Activated CD8-positive, alpha-beta memory T cell treated with anti-CD3 and anti-CD28 coated beads, Interleukin-2, amount 50 U/mL, for 24 hours (primary cell): ENCODE measurements at regions not wholly inside any gene's neighbourhood (a gene's known extent, or its start where the extent isn't known, plus 50 kb on each side); places are given as distances from the start of the nearest gene placed in this dataset.

Source experiments
- DNase-seq: peaks from one replicate; pipeline ENCODE4 v3.0.0-alpha.2; 2020; ENCODE audit errors: extremely low read depth

DNA sequence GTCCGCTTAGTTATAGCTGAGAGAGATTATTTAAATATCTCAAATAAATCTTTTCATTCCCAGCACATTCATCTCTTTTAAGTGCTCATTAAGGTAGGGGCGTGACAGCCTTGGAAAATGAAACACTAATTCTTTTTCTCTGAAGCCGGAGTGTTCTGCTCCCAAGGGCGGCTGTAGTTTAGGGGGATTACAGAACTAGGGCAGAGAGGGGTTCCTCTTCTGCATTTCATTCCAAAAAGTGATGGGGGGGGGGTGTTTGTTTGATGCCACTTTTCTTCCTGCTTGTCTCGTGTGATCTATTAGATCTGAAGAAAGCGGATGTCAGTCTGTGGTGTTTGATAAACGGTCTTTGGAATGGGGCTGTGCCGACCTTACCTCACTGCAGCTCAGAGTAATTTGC is 506.5 kb upstream of the MGMT start:
- DNase-seq = no peak

- no peak for DNase-seq
Observed at GRCh38 chr10:128962182-128962581, 504.9 kb upstream of the MGMT start.

DNA sequence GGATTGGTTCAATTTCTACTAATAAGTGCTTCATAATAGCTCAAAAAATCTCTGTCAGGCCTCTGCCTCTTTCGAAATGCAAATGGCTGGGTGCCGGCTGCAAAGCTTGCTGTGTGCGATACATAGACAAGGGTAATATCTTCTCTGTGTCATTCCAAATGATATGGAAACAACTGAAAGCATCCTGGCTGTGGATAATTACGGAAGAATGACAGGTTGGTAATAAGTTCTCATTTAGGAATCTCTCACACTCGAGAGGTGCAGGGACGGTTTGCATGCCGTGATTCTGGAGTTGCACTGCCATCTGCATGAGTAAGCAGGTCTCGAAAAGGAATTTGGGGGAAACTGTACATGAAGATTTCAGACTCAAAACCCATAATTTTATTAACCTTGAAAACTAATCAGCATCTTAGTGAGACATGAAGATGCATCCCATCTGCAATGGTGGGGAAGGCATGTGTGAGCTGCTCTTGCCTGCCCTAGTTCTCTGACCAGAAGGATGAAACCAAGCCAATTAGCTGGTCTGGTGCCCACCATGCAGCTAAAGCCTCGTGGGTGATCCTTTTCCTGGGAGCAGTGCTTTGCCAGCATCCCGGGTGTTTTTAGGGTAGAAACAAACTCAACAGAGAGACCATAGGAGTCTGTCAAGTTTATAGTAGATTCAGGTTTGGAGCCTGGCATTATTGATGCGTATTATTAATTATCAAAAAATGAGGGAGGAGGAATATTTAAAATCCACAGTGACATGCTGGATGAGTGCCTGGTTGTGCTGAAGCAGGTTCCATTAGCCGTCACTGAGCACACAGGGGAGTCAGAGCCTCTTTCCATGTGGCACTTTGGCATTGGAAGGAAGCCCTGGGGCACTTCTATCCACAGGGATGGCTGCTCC is 503.6 kb upstream of the MGMT start:
- no peak for DNase-seq

DNA sequence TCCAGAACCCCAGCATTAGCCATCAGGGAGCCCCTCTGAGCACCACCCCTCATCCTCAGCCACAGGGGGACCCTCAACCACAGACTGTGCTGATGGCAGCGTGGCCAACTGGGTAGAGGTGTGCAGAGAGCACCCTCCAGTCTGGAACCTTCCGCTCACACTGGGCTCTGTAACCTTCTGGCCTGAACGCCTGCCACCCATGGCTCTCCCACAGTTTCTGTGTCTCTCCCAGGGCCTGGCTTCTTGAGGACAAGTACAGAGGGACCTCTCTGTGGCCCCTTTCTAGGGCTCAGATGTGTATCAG is 503.0 kb upstream of the MGMT start:
- no peak for DNase-seq

GRCh38 chr10:128967980-128968756 is 498.9 kb upstream of the MGMT start:
- no peak for DNase-seq

DNA sequence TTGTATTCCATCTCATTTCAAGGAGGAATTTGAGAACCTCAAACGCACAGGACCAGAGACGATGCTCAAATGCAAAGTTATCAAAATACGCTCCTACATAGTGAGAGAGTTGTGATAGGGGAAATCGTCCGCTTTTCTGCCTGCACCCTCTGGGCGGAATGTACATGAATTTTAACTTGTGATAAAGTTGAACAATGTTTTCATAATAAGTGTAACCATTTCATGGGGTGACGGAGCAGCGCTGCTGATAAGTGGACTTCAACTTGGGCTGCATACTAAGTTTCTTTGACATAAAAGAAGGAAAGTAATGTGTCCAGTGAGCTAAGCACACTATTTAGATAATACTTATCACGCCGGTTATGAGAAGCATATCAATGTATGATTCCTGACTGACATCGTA is 497.5 kb upstream of the MGMT start:
- DNase-seq = no peak

- no peak for DNase-seq
Observed at GRCh38 chr10:128971374-128972035, 495.5 kb upstream of the MGMT start.

- DNase-seq = no peak
Observed at GRCh38 chr10:128972036-128972405, 495.0 kb upstream of the MGMT start.

DNA sequence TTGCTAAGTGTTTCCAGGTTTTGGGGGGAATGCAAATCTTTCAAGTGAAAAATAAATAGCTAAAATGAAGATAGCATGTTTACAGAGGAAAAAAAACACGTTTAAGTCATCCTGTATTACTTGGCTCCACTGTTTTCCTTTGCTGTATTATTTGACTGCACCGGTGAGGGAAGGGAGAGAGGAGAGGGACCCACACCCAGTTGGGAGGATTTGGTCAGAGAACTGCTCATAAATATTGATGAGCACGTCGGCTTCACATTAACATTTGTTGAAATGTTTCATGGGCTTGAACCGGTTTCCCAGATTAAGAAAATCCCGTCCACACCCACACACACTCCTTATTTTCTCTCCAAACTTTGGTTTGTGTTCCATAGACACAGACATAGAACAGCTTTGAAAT is 493.8 kb upstream of the MGMT start:
- no peak for DNase-seq

DNA sequence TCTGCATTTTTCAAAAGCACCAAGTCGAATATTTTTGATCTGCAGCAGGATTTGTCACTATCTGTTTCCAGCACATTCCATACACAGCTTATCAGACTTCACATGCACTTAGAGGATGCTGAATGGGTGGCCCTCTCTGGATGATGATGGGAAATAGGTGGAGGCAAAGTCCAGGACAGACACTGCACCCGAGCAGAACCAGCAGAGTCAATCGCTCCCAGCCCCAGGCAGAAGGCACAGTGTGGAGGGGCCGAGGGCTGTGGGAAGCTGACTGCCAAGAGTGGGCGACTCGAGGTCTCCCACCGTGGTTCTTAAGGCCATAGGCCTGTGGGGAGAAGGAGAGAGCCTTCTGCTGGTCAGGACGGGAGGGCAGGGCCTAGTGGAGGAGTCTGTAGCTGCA is 490.2 kb upstream of the MGMT start:
- DNase-seq = no peak

DNA sequence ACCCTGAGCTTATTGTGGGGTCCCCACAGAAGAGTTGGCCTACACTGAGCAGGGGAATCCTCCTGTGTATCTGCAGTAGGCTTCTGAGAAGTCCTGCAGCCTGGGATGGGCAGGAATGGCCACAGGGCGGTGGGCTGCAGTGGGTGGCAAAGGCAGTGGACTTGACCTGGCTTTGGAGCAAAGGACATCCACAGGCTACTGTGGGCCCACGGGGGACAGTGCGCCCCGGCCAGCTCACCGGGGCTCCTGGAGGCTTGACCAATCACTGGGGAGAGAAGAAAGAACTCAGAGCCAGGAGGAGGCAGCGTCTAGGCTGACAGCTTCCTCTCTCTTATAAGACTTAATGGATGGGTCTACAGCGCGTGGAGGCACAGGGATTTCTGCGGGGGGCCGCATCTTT is 488.8 kb upstream of the MGMT start:
- no peak for DNase-seq

DNA sequence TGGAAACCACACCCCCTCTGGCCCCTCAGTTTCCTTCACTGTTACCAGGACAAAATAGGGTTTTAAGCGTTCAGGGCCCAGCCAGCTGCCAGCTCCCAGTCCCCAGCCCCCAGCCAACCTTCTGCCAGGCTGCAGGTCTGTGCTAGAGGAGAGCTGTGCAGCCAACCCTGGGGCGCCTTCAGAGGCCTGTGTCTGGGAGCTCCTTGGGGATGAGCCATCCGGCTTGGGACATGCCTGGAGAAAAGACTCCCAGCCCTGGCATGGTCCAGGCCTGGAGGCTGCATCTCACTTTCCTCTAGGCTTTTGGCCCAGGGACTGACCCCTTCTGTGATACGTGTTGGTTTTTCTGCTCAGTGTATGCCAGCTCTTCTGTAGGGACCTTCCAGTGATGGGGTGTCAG is 487.6 kb upstream of the MGMT start:
- no peak for DNase-seq

DNA sequence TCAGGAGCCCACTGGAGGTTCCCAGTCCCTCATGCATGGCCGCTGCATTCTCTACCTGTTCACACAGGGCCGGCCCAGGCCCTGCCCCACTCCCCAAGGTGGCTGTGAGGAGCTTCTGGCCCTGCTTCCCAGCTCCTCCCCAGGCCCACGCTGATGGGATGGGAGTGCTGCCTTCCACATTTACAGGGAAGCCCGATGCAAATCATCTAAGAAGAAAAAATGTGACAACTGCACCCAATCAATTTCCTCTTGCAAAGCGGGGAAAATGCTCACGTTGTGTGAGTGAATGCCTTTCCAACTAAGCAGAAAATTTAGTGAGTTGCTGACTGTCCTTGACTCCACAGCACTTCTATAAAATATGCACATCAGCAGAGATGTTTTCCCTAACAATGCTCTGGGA is 485.8 kb upstream of the MGMT start:
- DNase-seq = no peak

- DNase-seq = no peak
Observed at GRCh38 chr10:128981881-128982615, 485.0 kb upstream of the MGMT start.

- no peak for DNase-seq
Observed at GRCh38 chr10:128982616-128982915, 484.5 kb upstream of the MGMT start.

DNA sequence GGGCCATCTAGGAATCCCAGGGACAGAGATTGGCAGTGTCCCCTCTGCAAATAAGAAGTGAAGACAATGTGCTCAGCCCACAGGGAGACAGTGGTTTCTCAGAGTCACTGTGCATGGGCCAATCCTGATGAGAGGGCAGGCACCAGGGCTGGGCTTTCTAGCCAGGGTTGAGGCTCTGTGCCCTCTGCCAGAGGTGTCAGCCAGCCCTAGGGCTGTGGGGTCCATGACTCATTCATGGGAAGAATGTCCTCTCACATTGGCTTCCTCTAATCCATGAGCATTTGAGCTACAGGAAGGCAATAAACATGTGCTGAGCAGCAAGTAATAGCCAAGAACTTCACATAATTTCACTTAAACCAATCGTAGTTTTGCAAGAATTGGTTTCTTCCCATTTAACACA is 482.0 kb upstream of the MGMT start:
- DNase-seq = no peak

DNA sequence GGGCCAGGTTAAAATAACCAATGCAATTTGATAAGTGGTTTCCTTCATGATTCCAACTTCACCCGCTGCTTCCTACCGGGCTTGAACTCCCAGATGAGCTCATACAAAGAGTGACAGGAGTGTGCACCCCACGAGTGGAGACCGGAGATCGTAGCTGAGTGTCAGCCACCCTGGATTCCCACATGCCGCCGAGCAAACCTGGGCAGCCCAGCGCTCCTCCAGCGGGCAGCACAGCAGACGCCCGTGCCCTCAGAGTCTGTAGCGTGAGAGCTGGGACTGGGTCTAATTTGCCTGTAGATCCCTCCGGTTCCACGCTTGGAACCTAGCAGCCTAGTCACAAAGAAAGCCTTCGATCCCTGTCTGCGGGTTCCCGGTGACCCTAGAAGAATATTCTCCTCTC is 476.1 kb upstream of the MGMT start:
- no peak for DNase-seq

- no peak for DNase-seq
Observed at GRCh38 chr10:128992770-128993169, 474.3 kb upstream of the MGMT start.

DNA sequence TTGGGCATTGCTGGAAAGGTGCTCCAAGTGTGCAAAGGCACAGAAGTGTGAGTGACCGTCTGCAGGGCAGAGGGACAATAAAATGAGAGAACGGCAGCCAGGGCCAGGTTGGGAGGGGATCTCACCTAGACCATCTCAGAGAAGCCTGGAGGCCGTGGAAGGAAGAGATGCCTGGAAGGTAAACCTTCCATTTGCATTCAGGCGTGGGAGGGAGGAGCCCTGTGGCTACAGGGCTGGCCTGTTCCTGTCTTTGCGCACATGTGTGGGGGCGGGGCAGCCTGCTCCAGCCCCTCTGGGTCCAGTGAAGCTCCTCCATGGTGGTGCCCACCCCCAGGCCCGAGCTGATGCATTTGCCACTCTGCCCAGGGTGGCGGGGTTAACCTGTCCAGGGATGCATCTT is 473.6 kb upstream of the MGMT start:
- no peak for DNase-seq

GRCh38 chr10:128993911-128994538 is 473.0 kb upstream of the MGMT start:
- DNase-seq = no peak

DNA sequence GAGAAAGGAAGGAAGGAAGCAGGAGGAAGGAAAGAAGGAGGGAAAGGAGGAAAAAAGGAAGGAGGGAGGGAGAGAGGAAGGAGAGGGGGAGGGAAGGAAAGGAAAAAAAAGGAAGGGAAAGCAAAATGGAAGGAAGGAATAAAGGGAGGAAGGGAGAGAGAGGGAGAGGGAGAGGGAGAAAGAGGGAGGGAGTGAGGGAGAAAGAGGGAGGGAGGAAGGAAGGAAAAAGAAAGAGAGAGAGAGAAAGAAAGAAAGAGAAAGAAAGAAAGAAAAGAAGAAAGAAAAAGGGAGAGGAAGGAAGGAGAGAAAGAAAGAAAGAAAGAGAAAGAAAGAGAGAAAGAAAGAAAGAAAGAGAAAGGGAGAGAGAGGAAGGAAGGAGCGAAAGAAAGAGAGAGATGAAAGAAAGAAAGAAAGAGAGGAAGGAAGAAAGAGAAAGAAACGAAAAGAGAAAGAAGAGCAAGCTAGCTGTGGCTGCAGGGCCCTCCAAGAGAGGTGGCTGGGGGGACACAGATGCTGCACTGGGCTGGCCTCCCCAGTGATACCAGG is 472.4 kb upstream of the MGMT start:
- DNase-seq = no peak

DNA sequence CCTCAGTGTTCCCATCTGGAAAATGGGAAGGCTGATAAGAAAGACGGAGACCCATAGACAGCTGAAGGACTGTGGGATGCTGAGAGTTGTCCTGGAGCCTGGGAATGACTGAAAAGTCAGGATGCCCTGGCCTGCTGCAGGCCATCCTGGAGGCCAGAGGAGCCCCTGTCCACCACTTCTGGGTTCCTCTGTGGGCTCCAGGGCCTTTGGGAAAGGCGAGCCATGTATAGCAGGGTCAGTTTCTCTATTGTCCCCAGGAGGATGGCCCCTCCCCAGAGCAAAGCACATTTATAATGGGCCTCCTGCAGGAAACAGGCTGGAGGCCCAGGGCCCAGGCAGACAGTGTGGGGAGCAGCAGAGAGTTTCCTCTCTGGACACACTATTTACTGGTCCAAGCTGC is 471.4 kb upstream of the MGMT start:
- no peak for DNase-seq
